ENCODE measurements at regions not wholly inside any gene's neighbourhood (a gene's known extent, or its start where the extent isn't known, plus 50 kb on each side); places are given as distances from the start of the nearest gene placed in this dataset.

- TF ChIP-seq CTCF (conservative IDR thresholded peaks at IDR 0.05; ENCODE audit: control insufficient read depth, insufficient read depth, low read depth, low read length), result no peak
- H3K4me3 ChIP-seq (ENCODE audit: control insufficient read depth, low read depth, low read length), result no peak overlapping the region
- no peak for DNase-seq (ENCODE audit: low read depth)
Measured at GRCh38 chr17:36701429-36702099, 100.2 kb downstream of the MRM1 start.

GRCh38 chr17:36702636-36703035, 101.3 kb downstream of the MRM1 start:
- DNase-seq (ENCODE audit: low read depth), result no peak
- H3K4me3 ChIP-seq (ENCODE audit: control insufficient read depth, low read depth, low read length), result no peak overlapping the region
- TF ChIP-seq CTCF (conservative IDR thresholded peaks at IDR 0.05; ENCODE audit: control insufficient read depth, insufficient read depth, low read depth, low read length), result no peak

GRCh38 chr17:36703860-36704266, 102.5 kb downstream of the MRM1 start:
- DNase-seq (ENCODE audit: low read depth), result peak; percentile 10
- H3K4me3 ChIP-seq (ENCODE audit: control insufficient read depth, low read depth, low read length), result no peak overlapping the region

GRCh38 chr17:36705283-36705795, 104.0 kb downstream of the MRM1 start:
- no peak for TF ChIP-seq CTCF (conservative IDR thresholded peaks at IDR 0.05; ENCODE audit: control insufficient read depth, insufficient read depth, low read depth, low read length)
- no peak for DNase-seq (ENCODE audit: low read depth)
- H3K4me3 ChIP-seq (ENCODE audit: control insufficient read depth, low read depth, low read length), result no peak overlapping the region

More at GRCh38 chr17:36703860-36704266, 102.5 kb downstream of the MRM1 start:
- TF ChIP-seq CTCF (conservative IDR thresholded peaks at IDR 0.05; ENCODE audit: control insufficient read depth, insufficient read depth, low read depth, low read length), result no peak

GRCh38 chr17:36705874-36706731, 104.7 kb downstream of the MRM1 start:
- no peak overlapping the region for H3K4me3 ChIP-seq (ENCODE audit: control insufficient read depth, low read depth, low read length)
- DNase-seq (ENCODE audit: low read depth), result peak; percentile 27
- peak; percentile 57 for TF ChIP-seq CTCF (conservative IDR thresholded peaks at IDR 0.05; ENCODE audit: control insufficient read depth, insufficient read depth, low read depth, low read length)

GRCh38 chr17:36707904-36708303, 106.5 kb downstream of the MRM1 start:
- TF ChIP-seq CTCF (conservative IDR thresholded peaks at IDR 0.05; ENCODE audit: control insufficient read depth, insufficient read depth, low read depth, low read length), result no peak
- H3K4me3 ChIP-seq (ENCODE audit: control insufficient read depth, low read depth, low read length), result no peak overlapping the region
- no peak for DNase-seq (ENCODE audit: low read depth)

Data from fibroblast of mammary gland (primary cell).